NCI-H1436 treated with DMSO at 0.1 percent for 48 hours (cell line): ENCODE measurements at regions not wholly inside any gene's neighbourhood (a gene's known extent, or its start where the extent isn't known, plus 50 kb on each side); places are given as distances from the start of the nearest gene placed in this dataset.

Source experiments
- DNase-seq: peaks from one replicate; lab custom pipeline; 2025; lab: John Stamatoyannopoulos, UW

DNA sequence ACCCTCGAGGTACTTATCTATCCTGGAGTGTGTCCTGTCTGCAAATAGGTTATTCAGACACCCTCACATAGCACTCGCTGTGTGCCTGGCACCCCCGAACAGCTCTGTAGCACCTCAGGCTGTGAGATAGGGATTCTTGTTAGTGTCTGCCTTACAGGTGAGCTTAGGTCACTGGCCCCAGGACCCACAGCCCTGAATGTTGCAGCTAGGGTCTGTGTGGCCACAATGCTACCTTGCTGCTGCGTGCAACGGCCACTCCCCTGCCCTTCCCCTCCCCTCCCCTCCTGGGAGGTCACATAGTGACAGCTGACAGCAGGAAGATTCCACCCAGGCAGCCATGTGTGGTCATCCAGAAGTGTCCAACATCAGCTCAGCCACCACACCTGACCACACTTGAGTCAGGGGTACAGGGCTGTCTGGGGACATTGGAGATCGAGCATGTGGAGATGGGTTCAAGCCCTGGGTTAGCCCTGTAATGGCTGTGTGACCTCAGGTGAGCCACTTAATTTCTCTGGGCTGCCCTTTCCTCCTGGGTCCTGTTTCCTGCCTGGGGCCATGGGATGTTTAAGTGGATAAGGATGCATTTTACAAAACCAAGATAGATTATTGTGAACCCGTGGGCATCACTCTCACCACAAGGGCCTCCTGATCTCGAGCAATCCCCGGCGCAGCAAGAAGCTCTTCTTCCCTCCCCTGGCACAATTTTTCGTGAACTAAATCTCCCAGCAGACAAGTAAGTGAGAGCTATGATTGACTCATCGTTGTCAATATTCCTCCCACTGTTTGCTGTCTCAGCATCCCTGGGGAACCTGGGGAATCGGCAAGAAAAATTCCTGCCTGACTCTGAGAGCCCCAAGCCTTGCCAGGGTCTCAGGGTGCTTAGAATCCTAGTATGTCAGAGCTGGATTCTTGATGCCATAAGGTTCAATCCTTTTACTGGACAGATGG lies 208.7 kb downstream of the PTPRU start:
- DNase-seq, result no peak

DNA sequence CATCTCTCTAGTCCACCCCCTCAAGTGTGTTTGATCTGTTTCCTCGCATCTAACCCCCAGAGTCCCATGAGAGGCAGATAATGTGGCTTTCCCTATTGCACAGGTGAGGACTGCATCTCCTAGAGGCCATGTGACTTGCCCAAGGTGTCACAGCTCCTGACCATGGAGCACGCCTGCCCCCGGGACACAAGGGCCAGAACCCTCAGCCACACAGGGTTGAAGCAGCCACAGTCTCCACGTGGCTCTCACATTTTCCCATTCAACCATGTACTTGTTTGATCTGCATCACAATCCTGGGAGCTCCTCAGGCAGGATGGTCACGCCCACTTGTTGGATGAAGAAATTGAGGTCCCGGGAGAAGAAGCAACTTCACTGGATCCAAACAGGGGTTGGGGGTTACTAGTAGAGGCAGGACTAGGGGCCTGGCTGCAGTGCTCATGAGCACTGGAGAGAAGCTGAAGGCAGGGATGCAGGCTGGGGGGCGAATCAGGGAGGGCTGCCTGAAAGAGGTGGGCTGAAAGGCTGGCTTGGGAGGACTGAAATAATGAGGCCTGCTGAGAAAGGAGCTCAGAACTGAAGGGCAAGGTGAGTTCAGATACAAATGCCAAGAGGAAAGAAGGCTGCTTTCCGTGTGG lies 207.9 kb downstream of the PTPRU start:
- DNase-seq, result no peak

DNA sequence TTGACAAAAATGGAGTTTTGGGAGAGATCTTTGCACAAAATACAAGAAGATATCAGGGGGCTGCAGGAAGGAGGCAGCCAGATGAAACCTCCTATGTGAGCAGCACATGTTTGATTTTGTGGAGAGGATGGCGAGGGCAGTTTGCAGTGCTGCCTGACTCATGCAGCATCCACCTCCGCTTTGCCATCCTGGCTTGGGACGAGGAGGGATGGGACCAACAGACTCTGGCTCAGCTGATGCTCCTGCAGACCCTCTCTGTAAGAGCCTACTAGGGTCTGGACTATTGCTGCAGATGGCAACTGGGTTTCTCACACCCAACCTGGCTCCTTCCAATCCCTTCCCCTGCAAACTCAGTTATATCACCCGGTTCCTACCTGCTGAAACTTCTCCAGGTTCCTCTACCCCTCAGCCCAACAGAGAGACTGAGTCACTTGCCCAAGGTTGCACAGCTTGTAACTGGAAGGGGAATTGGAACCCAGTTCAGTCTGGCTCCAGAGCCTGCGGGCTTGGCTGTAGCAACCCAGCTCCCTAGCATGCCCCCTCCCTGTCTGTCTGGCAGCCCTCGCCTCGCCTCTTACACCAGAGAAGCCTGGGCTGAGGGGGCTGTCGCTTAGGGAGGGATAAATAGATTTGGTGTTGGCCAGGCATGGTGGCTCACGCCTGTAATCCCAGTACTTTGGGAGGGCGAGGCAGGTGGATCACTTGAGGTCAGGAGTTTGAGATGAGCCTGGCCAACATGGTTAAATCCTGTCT lies 205.8 kb downstream of the PTPRU start:
- DNase-seq, result no peak

DNA sequence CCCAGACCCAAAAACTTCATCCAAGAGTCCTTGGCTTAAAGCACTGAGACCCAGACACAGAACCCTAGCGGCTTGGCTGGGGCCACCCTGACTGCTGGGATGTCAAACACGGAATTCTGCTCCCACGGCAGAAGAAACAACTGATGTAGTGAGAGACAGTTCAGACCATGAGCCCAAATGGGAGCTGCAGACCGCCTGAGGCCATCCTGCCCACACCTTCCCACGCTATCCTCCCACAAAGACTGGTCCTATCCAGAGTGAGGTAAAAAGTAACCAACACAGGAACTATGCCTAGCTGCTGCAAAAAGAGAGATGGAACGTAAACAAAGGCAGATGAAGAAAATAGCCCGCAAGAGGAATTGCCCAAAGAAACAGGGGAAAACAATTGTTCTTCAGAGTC lies 203.3 kb downstream of the PTPRU start:
- DNase-seq, result no peak

DNA sequence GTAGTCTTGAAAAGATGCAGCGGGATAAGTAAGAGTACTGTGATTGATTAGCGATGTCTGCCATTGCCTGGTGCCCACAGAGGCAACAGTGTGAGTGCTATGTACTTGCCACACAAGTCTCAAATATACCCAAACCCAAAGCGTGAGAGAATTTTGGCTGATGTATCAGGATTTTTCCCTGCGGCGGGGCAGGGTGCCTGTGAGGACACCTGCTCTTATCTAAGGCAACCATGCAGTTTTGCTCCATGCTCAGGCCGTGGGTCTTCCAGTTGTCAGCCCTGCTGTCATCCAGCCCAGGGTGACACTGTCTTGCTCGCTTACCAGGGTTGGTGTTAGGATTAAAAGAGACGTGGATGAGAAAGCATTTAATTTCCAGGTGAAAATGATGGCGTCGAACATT lies 202.7 kb downstream of the PTPRU start:
- DNase-seq, result no peak

DNA sequence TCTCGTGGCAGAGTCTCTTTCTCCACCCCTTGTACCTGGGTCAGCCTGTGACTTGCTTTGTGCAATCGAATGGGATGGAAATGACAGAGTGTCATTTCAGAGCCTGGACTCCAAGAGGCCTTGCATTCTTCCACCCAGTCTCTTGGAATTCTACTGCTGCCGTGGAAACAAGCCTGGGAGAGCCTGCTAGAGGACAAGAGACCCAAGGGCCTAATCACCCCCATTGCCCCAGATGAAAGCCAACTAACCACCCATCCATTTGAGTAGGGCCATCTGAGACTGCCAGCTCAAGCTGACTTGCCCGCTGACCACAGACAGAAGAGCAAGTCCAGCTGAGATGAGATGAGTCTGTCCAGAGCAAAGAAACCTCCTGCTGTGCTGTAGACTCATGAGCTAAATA lies 201.6 kb downstream of the PTPRU start:
- no peak for DNase-seq

DNA sequence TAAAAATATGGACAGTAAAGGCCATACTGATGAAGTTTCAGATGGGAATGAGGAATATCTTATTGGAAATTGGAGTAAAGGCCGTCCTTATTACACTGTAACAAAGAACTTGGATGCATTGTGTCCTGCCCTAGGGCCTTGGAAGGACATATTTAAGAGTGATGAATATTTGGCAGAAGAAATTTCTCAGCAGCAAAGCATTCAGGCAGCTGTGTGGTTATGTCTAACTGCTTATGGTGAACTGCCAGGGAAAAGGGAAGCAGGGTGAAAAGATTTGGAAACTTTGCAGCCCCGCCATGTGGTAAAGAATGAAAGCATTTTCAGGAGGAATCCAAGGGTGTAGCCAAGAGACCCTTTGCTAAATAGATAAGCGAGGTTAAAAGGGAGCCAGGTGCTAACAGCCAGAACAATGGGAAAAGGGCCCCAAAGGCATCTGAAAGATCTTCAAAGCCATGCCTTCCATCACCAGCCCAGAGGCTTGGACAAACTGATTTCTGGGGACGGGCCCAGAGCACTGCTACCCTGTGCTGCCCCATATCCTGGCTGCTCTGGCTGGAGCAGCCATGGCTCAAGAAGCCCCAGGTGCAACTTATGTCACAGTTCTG lies 200.0 kb downstream of the PTPRU start:
- no peak for DNase-seq

DNA sequence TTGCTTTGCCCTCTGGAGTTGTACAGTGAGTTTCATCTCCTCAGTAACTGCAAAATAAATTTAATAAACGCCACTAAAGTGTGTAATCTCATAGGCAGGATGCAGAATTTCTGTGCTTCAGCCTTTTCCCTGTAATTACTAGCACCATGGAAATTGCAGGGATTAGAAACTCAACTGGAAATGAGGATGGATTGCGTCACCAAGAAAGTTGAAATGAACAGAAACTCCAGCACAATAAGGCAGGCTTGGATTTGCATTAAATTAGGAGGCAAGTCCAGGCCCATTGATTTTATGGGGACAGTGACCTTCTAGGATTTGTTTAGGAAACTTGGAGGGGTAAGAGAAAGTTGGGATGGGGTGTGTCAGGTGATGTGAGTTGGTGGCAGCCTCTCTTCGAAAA lies 197.5 kb downstream of the PTPRU start:
- DNase-seq, result no peak

DNA sequence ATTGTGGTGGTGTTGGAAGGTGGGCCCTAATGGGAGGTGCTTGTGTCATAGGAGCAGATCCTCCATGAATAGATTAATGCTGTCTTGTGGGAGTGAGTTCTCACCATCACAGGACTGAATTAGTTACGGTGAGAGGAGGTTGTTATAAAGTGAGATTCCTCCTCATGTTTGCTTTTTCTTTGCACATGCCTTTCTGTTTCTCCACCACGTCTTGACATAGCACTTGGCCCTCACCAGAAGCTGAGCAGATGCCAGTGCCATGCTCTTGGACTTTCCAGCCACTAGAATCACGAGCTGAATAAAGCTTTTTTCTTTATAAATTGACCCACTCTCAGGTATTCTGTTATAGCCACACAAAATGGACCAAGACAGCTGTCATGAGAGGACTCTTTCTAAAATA lies 194.8 kb downstream of the PTPRU start:
- no peak for DNase-seq

DNA sequence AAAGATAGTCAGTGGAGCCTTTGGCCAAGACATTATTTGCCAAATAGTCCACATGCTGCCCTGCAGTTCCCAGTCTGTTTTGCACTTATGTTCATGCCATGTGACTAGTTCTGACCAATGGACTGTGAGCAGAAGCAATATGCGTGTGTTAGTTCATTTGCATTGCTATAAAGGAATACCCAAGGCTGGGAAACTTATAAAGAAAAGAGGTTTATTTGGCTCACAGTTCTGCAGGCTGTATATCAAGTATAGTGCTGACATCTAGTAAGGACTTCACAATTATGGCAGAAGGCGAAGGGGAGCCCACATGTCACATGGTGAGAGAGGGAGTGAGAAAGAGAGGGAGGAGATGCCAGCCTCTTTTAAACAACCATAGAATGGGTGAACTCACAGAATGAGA lies 193.3 kb downstream of the PTPRU start:
- no peak for DNase-seq

DNA sequence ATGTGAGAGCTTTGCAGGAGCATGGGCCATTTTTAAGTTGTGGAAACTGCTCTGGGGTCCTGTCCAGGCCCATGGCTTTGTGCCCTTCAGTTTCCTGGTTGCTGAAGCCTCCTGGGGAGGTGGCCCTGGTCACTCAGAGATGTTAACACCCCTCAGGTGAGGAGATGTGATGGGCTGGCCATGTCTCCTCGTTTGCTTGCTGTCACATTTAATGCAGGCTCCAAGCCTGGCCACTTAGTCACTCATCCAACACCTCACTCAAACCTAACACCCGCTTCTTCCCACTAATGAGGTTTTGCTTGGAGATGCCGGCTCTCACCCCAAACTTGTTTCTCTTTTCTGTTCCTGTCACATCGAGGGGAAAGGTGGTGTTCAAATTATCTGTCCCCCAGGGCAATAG lies 192.7 kb downstream of the PTPRU start:
- no peak for DNase-seq

DNA sequence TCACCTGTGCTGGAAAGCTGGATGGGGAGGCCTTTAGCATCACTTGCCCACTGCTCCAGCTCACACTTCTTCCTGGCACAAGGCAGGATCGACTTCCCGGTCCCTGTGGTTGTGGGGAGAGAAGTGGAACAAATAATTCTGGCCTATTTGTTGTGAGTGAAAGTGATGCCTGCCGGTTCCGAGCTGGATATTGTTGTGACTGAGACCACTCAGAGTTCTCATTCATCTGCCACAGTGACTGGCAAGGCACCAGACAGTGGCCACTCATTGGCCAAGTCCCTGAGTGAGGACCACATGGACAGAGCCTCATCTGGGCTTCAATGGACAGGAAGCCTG lies 191.9 kb downstream of the PTPRU start:
- DNase-seq, result no peak

DNA sequence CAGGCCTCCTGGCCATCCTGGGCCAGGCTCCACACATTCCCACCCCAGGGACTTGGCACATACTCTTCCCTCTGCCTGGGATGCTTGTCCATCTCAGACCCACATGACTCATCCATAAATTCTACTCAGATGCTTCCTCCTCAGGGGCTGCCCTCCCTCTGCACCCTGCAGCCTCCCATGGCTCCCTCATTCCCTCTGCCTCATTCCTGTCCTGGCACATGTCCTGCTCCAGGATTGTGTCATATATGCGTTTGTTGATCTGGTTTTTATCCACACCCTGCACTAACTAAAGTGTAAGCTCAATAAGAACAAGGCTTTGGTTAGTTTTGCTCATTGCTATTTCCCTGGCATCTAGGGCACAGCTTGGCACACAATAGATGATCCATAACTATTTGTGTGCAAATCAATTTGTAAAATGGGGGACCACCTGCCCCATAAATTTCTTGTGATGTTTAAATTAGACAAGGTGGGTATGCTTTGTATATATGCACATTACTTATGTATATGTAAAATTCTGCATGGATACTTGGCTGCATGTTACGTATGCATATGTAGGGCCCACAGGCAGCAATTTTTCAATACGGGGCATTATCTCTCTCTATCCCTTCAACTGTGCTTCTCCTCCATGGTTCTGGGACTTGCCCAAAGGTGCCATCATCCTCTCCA lies 191.4 kb downstream of the PTPRU start:
- DNase-seq, result no peak

DNA sequence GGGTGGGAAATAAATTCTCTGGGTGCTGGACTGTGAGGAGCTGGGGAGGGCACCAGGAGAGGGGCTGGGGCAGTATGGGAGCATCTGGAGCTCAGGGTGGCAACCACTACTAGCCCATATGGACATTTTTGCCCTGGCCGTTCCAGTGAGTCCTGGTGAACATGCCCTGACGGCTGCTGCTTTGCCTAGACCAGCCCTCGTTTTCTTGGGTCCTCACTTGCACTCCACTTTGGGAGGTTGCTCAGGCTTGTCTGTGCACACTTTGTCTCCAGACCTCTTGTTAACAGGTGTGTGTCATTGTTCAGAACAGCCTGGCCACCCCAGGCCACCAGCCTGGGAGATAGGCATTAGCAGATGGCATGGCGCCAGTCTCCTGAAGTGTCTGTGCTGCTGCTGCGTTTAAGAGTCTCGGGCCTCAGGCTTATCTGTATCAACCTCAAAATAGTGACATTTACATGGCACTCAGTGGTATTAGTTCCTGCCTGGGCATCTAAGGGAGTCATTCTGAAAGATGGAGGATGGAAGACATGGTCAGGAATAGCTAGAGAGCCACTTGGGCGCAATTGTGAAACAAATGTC lies 190.5 kb downstream of the PTPRU start:
- peak; percentile 60 for DNase-seq

DNA sequence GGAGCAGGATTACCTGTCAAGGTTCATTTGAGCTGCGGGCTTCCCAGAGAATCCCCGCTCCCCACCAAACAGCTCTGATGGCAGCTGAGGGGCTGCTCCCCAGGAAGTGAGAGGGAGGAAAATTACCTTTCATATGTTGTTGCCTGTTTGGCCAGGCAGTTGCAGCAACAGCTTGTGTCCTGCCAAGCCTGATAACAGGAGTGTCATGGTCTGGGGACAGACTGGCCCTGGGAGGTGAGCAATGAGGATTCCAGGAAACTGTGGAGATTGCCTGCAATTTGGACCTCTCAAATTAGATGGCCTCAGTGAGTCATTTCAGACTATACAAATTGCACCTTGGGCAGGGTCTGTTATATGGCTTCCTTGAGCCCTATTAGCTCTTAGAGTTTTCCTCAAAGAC lies 189.3 kb downstream of the PTPRU start:
- DNase-seq, result no peak

DNA sequence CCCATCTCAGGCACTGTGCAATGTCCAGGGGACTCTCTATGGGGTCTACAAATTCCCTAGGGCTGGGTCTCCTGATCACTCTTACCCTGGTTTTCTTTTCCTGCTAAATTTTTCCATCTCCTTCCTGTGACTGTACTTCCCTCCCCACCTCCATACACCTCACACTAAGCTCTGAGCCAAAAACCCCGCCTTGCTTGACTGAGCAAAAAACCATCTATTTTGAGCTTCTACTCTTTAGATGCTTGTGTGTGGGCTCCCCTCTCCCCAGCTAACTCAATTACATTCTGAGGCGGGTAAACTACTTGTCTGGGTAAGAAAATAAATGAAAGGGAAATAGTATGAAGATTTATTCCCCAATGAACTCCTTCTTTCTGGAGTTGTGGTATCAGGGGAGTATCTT lies 187.9 kb downstream of the PTPRU start:
- DNase-seq, result no peak

DNA sequence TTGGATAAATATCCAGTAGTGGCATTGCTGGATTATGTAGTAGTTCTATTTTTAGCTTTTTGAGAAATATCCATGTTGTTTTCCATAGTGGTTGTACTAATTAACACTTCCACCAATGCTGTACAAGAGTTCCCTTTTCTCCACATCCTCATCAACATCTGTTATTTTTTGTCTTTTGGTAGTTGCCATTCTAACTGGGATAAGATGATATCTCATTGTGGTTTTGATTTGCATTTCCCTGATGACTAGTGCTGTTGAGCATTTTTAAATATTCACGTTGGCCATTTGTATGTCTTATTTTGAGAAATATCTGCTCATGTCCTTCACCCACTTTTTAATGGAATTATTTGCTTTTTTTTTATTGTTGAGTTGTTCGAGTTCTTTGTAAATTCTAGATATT lies 183.9 kb downstream of the PTPRU start:
- DNase-seq, result no peak

DNA sequence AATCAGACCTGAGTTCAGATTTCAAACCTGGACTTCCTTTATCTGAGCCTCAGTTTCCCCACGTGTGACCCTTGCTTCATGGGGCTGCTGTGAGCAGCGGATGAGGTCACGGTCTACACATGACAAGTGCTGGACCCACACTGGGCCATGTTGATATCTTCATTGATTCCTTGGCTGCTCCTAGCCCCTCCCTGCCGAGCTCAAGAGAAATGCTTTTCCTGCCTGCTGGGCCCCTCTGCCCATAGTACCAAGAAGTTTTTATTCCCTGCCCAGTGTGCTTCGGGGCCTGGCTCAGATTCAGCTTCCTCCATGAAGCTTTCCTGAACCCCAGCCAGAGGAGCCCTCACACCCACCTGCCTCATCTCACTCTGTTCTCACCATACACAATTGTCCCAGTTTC lies 181.6 kb downstream of the PTPRU start:
- DNase-seq, result no peak

DNA sequence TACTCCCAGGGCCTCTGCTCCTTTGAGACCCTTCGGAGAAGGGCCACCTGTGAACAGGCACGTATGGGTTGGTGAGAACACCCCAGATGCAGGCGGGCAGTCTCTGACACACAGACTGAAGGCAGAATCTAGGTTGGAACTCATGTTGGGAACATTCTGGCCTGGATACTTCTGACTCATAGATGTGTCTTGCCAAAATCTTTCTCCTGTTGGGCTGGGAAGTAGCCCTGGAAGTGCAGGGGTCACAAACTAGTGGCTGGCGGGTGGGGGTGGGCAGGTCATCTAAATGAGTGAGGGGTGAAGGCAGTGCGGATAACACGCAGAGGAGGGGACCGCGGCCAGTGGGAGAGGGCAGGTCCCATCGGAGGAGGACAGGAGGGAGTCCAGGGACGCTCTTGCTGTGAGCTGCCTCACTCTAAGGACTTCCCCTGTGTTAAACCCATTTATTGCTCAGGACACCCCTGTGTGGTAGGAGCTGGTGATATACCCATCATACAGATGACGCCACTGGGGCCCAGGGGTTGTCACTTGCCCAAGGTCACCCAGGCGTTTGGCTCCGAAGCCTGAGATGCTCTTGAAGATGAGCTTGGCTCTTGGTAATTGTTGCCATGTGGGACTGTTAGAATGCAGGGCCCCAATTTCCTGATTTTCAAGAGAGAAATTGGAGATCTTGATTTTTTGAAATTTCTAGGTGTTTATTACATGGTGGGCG lies 181.0 kb downstream of the PTPRU start:
- DNase-seq, result no peak

DNA sequence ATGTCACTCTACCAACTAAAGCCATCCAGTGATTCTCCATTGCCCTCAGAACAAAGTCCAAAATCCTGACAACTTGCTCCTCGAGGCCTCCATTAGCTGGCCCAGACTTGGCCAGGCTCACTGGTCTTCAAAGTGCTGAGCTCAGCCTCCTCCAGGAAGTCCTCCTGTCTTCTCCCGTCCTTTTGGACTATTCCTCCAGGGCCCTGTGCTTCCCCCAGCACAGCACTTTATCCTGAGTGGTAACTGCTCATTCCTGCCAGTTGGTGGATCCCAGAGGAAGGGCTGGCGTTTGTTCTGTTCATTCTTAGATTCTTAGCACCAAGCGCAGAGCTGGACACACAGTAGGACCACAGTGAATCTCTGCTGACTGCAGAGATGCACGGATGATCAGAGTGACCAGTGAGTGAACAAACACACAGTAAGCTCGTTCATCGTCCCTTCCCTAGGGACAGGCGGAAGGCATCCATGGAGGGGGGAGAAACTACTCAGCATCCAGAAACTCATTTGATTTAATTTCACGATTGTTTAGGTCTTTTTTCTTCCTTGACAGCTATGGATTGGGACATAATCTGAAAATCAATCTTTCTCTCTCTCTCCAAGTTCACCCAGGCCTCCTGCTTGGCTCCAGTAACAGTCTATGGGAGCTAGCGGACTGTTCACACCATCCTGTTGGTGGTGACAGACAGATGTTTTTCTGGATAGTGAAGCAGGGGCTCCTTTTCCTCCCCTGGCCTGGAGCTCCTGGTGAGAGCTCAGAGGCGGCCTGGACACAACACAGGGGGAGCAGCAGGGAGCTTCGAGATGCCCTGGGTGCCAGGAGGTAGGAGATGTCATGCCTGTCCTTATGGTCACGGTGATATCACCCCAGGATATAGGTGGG lies 180.2 kb downstream of the PTPRU start:
- no peak for DNase-seq
